AG04449 (cell line): ENCODE measurements at regions not wholly inside any gene's neighbourhood (a gene's known extent, or its start where the extent isn't known, plus 50 kb on each side); places are given as distances from the start of the nearest gene placed in this dataset.
"Not testable (repeated sequence)": the region's sequence is repeated elsewhere in the genome, so short reads cannot be mapped to it uniquely, and the experiment has no call there.

Experiments
- CTCF ChIA-PET: fragments of 350-600 bp; formaldehyde crosslinking; extraction: SDS; loops from one replicate; lab custom pipeline; 2021; ENCODE audit warnings: antibody characterized with exemption; lab: Yijun Ruan, JAX
- POLR2A ChIA-PET: fragments of 400-600, 350-600 bp; formaldehyde crosslinking; extraction: SDS; loops from one replicate; lab custom pipeline; 2020; ENCODE audit warnings: antibody characterized with exemption, inconsistent platforms; lab: Yijun Ruan, JAX
- DNase-seq: peaks from one replicate; pipeline ENCODE4 v3.0.0-alpha.2; 2010; ENCODE audit warnings: low read depth, low spot score
- H3K4me3 ChIP-seq: 2 replicates; pipeline ENCODE4 v1.5.1; 2011; ENCODE audit warnings: low read depth, mild to moderate bottlenecking, control low read depth, low read length
- CTCF ChIP-seq: IDR thresholded peaks from one replicate; pipeline ENCODE4 v1.5.1; 2011; ENCODE audit warnings: mild to moderate bottlenecking, moderate library complexity, low read length, control low read depth, inconsistent platforms; ENCODE audit not compliant: insufficient read depth; ENCODE audit errors: missing control alignments

DNA sequence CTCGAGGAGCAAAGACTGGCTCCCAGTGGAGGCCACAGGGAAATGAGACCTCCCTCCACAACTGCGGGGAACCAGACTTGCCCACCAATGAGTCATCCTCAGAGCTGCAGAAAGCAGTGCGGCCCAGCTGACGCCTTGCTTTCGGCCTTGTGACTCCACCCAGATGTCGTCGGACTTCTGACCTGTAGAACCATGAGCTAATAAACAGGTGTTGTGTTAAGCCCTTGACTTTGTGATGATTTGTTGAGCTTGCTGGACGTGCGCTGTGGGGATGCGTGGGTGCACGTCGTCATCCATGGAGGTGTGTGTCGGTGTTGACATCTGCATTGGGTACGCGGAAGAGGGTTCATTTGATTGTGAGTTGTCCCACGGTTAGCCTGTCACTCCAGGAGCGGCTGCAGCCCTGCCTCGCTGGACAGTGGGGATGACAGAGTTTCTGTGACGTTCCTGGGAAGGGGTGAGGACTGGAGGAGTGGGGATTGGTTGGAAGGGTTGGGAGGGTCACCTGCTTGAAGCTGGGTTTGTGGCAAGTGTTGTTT lies 154.1 kb downstream of the SH3BP4 start:
- POLR2A ChIA-PET = no interaction called here
- CTCF ChIA-PET = interaction anchor here (1.0 to 10.1 kb wide), 14 partner anchors 8 to 598 kb away, joined by 3 to 154 read pairs (median 18); no protein-coding TSS in a partner anchor
- H3K4me3 ChIP-seq = no peak overlapping the region
- no peak for DNase-seq
- no peak for TF ChIP-seq CTCF

DNA sequence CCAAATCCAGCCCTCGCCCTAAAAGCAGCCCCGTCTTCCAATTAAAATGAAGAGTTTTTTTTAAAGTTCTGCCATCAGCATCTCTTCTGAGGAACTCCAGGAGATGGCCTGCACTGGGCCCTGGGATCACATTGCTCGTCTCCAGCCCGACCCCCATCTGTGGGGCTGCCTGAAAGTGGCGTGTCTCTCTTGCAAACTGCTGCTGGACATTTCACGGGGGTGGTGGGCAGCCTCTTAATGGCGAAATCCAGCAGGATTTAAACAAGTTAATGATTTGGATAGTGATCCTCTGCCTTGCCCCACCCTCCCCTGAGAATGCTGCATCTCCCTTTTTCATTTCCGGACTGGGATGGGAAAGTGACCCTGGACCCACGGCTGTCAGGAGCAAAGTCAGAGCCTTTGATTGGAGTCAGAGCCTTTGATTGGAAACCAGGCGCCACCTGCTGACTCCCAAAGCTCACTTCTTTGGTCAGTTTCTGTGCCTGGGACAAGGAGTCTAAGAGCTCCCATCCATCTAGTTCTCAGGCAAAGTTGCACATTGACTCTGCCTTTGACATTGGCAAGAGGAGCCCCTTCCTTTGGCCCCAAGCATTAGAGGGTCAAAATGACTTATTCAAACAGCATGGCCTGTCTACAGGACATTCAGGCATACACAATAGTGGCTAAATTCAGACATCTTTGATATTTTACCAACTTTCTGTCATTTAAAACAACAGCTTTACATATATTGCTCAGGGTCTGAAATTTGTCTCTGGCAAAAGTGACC lies 155.2 kb downstream of the SH3BP4 start:
- ChIA-PET POLR2A (interaction anchor here (0.7 kb wide), 1 partner anchor 157 kb away, joined by 4 read pairs; no protein-coding TSS in a partner anchor), CTCF (interaction anchor here (0.6 to 10.1 kb wide), 45 partner anchors 9 to 1126 kb away, joined by 3 to 154 read pairs (median 3); no protein-coding TSS in a partner anchor)
- H3K4me3 ChIP-seq = no peak overlapping the region
- peak; percentile 82 for TF ChIP-seq CTCF
- DNase-seq = no peak

- no peak for TF ChIP-seq CTCF
- ChIA-PET POLR2A (interaction anchor here (0.7 kb wide), 1 partner anchor 158 kb away, joined by 4 read pairs; no protein-coding TSS in a partner anchor), CTCF (interaction anchor here (0.6 to 10.1 kb wide), 42 partner anchors 9 to 1126 kb away, joined by 3 to 154 read pairs (median 3); no protein-coding TSS in a partner anchor)
- no peak overlapping the region for H3K4me3 ChIP-seq
- no peak for DNase-seq
Observed at GRCh38 chr2:235107640-235107951, 155.8 kb downstream of the SH3BP4 start.

GRCh38 chr2:235109561-235109960 lies 157.7 kb downstream of the SH3BP4 start:
- DNase-seq, POLR2A ChIA-PET, H3K4me3 ChIP-seq: not testable (repeated sequence)
- CTCF ChIA-PET = interaction anchor here (0.8 to 10.1 kb wide), 6 partner anchors 8 to 609 kb away, joined by 3 to 154 read pairs (median 40); no protein-coding TSS in a partner anchor

GRCh38 chr2:235112365-235112764 lies 160.5 kb downstream of the SH3BP4 start:
- CTCF ChIA-PET = interaction anchor here (0.9 to 10.1 kb wide), 7 partner anchors 8 to 634 kb away, joined by 3 to 154 read pairs (median 4); no protein-coding TSS in a partner anchor

GRCh38 chr2:235113854-235114253 lies 162.0 kb downstream of the SH3BP4 start:
- no peak overlapping the region for H3K4me3 ChIP-seq
- no peak for TF ChIP-seq CTCF
- DNase-seq = no peak
- CTCF ChIA-PET = interaction anchor here (0.6 to 10.1 kb wide), 9 partner anchors 60 to 1138 kb away, joined by 3 to 154 read pairs (median 4); no protein-coding TSS in a partner anchor
- POLR2A ChIA-PET = no interaction called here

More at GRCh38 chr2:235112365-235112764, 160.5 kb downstream of the SH3BP4 start:
- no peak for DNase-seq
- POLR2A ChIA-PET = no interaction called here
- TF ChIP-seq CTCF = no peak
- H3K4me3 ChIP-seq = no peak overlapping the region
